GM19043 (cell line): ENCODE measurements at regions not wholly inside any gene's neighbourhood (a gene's known extent, or its start where the extent isn't known, plus 50 kb on each side); places are given as distances from the start of the nearest gene placed in this dataset.
"Not testable (repeated sequence)": the region's sequence is repeated elsewhere in the genome, so short reads cannot be mapped to it uniquely, and the experiment has no call there.

Experiments used
- ATAC-seq: cut with Tn5 transposase; IDR thresholded peaks from one replicate; pipeline ENCODE4 v1.9.1; 2021; ENCODE audit warnings: low read depth; ENCODE audit not compliant: unreplicated experiment

DNA sequence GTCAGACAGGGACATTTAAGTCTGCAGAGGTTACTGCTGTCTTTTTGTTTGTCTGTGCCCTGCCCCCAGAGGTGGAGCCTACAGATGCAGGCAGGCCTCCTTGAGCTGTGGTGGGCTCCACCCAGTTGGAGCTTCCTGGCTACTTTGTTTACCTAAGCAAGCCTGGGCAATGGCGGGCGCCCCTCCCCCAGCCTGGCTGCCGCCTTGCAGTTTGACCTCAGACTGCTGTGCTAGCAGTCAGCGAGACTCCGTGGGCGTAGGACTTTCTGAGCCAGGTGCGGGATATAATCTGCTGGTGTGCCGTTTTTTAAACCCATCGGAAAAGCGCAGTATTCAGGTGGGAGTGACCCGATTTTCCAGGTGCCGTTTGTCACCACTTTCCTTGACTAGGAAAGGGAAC lies 690.4 kb upstream of the CNTN5 start:
- not testable (repeated sequence) for ATAC-seq

DNA sequence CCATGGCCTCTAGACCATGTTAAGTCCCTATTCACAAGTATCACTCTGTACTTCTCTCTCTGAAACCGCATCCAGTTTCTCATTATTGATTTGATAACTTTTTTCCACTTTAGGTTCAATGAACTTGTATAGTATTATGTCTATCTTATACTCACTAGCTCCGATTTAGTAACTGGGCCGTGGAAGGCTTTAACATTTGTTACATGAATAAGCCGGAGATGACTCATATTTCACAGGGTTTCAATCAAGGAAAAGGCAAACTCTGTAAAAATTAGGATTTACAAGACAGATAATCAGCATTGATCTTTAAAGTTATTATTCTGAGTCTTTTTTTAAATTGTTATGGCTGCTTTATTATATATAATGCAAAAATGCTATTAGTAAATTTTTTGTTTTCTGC lies 662.2 kb upstream of the CNTN5 start:
- no peak for ATAC-seq

DNA sequence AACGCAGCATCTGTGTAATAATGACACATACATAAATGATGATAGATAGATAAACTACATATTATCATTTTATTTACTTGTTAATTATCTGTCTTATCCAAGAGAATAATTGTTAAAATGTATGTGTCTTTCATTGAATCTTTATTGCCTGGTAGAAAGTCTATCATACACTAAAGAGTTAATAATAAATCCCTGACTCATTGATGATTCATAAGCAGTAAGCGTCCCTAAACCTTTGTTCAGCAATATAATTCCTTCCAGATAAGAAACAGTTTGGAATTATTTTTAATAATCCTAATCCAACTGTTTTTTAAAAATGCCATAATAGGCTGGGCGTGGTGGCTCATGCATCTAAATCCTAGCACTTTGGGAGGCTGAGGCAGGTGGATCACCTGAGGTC lies 655.6 kb upstream of the CNTN5 start:
- no peak for ATAC-seq

DNA sequence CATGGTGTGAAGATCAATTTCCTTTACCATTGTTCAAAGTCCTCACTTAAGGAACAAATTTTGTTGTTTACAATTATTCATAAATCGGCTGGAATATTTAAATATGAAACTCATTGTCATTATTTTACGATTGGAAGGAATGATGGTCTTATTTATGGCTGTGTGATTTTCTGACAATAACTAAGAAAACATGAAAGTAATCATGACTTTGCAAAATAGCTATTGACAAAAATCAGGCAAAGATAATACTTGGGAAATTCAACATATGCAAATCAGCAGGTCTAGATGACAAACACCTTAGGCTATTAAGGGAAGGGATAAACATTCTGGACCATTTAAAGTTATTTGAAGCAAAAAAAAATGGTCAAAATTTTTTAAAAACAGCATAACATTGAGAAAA lies 654.8 kb upstream of the CNTN5 start:
- ATAC-seq: no peak

DNA sequence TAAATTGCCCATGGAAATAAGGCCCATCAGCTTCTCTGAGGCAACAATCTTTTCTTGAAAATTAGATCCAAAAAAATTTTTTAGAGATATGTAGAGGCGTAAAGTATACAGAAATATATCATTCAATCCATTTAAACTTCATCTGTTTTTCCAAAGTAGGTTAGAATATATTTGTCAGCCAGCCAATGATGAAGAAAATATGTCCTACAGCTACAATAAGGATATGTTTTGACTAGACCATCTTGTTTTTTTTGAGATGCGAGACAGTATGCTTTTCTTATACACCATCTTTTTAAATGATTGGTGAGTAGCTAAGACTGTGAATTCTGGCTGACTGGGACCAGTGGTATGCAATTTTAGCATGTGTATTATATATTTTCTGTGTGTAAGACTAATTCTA lies 630.4 kb upstream of the CNTN5 start:
- ATAC-seq: no peak

DNA sequence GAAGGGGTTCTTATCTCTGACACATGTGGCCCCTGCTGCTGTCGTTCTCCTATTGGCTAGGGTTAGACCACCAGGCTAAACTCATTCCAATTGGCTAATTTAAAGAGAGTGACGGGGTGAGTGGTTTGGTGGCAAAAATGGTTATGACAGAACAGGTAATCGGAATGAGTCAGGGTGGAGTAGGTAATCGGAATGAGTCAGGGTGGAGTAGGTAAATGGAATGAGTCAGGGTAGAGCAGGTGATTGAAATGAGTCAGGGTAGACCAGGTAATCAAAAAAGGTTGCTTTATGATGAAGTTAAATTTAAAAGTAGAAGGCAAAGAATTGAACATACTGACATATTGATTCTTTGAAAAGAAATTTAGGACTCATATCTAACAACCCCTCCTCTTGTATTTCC lies 626.2 kb upstream of the CNTN5 start:
- ATAC-seq: not testable (repeated sequence)

DNA sequence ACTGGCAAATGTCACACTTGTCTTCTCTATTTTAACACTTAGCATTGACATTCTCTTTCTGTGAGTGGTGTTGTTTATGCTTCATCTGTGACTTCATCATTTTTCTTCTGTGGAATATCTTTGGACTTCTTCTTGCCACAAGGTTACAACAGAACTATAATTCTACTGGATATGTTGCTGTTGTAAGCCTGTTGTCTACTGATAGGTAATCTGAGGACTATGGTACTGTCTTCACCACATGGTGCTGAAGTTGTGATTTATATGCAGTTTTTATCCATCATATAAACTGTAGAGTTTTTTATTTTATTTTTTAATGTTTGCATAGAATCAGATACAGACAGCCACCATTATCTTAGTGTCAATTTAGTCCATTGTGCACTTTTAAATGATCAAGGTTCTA lies 622.2 kb upstream of the CNTN5 start:
- ATAC-seq: no peak

DNA sequence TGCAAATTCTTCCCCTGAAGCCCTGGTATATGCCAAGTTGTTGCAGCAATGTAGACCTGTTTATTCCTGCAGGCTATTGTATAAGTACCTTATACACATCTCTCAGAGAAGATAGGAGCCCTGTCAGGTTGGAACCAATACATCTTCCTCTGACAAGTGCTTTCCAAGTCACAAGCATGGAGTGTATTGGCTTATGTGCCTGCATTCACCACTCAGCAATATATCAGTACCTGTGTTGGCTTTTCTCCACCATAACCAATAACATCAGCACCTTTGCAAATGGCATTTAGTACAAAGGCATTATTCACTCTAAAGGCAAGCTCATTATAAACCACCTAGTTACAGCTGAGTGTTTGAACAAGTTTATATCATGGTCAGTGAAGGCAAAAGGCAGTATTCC lies 611.7 kb upstream of the CNTN5 start:
- no peak for ATAC-seq

DNA sequence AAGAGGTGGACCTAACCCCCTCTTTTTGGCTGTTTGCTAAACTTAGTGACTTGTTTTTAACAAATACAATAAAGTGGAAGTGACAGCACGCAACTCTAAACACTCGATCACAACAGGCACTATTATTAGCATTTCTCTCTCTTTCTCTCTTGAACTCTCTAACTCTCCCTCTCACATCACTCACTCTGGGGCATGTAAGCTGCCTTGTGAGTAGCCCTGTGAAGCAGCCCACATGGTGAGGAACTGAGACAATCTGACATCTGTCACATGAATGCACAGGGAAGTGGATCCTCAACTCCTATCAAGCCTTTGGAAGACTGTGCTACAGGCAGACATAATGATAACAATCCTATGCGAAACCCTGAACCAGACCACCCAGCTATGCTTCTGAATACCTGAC lies 609.0 kb upstream of the CNTN5 start:
- no peak for ATAC-seq

DNA sequence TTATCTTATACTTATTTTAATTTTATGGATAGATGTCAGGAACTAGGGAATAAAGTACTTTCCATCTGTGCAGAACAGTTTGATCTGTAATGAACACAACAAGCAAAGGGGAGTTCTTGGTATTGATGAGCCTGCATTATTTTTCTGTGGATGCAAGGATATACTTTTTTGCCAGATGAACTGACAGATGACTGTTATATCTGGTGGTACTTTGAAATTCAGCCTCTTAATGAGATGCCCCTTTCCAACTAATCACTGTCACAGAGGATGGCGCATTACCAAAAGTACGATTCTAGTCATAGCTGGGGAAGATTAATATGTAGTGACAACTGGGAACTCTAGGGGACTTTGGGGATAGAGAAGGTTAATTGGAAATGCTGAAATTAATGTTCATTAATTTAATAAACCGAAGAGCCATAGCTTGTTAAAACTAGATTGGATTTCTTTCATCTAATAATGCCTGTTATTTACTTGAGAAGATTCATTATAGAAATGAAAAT lies 603.4 kb upstream of the CNTN5 start:
- ATAC-seq: no peak

DNA sequence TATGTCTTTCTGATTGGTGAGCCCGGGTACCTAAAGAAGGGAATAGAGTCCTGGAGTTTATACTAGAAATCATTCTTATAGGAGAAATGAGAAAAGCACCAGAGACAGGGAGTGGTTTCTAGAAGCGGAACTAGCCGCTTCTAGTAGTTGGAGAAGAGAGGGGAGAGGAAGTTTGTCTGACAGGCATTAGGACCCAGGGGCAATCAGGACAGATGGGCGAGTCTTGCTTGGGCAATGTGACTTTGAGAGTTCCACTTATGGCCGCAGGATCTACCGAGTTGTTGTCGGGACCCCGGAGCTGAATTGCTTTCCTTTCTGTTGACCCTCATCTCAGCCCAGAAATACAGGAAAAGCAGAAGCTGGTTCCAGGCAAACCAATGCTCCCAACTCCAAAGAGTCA lies 596.8 kb upstream of the CNTN5 start:
- no peak for ATAC-seq

DNA sequence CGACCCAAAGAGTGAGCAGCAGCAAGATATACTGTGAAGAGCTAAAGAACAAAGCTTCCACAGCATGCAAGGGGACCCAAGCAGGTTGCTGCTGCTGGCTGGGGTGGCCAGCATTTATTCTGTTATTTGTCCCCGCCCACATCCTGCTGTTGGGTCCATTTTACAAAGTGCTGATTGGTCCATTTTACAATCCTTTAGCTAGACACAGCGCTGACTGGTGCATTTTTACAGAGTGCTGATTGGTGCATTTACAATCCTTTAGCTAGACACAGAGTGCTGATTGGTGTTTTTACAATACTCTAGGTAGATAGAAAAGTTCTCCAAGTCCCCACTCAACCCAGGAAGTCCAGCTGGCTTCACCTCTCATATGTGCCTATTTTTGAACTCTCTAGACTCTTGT lies 596.0 kb upstream of the CNTN5 start:
- not testable (repeated sequence) for ATAC-seq

DNA sequence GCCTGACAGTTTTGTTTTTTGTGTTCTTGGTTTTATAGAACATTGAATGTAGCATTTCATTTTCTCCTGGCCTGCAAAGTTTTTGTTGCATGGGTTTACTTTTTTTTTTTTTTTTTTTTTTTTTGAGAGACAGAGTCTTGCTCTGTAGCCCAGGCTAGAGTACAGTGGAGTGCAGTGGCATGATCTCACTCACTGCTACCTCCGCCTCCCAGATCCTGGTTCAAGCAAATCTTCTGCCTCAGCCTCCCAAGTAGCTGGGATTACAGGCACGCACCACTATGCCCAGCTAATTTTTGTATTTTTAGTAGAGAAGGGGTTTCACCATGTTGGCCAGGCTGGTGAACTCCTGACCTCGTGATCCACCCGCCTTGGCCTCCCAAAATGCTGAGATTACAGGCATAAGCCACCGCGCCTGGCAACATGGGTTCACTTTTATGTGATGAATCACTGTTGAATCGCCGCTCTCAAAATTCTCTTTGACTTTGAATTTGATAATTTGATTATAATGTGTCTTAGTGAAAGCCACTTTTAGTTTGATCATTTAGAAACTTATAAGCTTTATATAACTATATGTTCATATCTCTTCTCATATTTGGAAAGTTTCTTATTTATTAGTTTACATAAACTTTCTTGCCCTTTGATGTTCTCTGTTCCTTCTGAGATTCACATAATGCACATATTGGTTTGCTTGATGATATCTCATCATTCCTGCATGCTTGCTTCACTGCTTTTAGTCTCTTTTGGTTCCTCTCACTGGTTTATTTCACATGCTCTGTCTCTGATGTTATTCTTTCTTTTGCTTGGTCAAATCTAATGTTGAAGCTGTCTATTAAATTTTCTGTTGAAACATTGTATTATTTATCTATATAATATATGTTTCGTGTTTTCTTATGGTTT lies 589.0 kb upstream of the CNTN5 start:
- ATAC-seq: no peak

DNA sequence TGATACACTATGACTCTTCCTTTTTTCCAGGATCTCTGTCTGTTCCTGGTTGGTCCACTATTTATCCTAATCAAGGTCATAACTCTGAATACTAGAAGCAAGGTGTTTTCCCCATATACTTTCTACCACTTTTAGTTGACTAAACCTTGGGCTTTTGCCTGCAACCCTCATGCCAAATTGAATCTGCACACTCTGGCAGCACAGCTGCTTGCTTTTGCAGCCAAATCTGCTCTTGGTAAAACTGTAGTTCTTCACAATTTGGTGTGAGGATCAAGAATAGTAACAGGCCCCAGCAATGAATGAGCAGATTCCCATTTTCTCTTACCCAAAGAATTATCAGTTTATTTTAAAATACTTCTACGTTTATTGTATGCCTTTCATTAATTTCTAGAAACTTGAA lies 586.5 kb upstream of the CNTN5 start:
- no peak for ATAC-seq

DNA sequence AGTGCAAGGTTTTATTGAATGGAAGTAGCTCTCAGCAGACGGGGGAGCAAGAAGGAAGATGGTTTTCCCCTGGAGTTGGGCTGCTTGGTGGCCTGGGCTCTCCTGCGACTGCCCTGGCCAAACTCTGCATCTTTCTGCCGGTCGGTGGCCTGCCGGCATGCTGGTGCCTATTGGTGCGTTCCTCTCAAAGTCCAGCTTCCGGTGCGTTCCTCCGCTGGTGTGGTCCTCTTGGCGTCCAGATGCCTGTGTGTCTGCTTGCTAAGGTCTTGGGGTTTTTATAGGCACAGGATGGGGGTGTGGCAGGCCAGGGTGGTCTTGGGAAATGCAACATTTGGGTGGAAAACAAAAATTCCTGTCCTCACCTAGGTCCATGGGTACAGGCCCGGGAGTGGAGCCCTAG lies 567.4 kb upstream of the CNTN5 start:
- ATAC-seq: no peak

DNA sequence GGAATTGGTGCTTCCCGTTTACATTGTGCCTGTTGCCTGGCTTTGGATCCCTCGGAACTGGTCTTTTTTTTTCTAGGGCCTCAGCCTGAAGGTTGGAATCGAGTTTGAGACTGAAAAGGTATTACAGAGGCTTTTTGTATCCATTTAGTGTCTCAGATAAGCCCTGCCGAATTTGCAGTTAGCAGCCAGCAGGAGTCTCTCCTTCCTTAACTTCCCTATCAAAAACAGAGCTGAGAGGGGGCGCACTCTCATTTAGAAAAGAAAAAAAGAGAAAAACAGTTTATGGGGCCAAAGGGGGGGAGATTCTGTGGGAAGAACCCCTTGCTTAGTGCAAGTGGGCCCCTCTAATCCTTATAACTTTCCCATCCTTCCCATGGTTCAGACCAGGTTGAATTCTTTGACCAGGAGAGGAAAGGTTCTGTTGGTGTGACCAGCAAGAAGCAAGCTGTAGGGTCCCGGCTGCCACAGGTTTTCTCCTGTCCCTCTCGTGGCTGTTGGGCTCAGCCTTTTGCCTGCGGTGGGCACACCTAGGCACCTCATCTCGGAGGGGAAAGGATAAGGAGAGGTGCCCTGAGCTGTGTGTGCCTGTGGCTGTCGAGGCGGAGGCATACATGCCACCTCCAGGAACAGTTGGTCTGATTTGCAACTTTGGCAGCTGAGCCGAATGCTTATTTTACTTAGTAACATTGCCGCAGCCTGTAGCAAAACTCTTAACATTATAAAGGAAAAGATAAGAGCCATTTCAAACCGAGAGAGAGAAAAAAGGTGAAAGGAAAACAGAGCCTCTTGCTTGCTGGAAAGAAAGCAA lies 565.0 kb upstream of the CNTN5 start:
- ATAC-seq: no peak

DNA sequence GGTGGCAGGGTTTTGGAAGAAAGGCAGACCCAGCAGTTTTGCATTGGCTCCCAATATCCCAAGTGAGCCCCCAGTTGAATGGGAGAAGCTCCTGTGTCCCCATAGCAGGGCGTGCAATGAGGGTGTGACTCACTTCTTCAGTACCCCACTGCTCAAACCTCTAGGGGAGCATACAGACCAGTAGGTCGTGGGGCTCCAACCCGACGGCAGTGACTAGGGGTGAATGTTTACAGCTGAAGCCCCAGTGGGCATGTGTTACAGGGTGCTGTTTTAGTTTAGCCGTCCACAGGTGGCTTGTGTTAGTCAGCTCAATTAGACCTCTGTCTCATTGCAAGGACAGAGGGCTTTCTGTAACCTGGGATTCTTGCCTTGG lies 564.5 kb upstream of the CNTN5 start:
- no peak for ATAC-seq

DNA sequence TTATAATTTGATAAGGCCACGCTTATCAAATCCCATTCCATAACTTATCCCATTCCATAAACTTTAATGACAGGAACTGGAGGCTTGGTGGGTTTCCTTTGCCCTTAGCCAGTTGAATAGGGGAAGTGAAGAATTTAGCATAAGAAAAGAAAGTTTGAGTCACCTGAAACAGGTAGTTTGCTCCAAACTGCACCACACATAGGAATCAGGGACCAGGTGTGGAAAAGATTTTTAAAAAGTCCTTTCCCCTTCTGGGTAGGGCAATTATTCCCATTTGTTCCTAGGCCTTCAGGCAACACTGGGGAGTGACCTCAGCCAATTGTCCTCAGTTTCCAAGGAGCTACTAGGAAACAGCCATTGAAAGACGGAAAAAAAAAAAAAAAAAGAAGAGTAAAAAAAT lies 525.7 kb upstream of the CNTN5 start:
- ATAC-seq: no peak

DNA sequence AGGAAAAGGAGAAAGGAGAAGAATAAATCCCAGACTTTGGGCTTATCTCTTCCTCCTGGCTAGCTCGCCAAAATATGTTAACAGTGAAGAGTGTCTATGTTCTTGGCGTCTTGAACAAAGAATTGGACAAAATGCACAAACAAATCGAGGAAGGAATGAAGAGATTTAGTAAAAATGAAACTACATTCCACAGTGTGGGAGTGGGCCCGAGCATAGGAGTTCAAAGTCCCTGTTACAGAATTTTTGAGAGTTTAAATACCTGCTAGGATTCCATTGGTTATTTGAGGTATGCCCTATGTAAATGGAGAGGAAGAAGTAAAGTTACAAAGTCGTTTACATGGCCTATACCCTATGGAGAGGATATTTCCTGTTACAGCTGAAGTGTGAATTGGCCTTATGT lies 525.1 kb upstream of the CNTN5 start:
- ATAC-seq: no peak

DNA sequence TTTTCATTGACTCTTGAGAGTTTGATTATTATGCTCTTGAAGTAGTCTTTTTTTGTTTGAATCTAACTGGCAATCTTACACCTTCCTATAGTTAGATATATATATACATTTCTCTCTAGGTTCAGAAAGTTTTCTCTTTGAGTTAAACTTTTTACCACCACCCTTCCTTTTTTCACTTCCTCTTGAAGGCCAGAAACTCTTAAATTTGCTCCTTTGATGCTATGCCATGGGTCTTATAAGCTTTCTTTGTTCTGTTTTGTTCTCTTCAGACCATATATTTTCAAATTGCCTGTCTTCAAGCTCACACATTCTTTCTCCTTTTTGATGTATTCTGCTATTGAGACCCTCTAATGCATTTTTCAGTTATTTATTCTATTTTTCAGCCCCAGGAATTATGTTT lies 513.5 kb upstream of the CNTN5 start:
- no peak for ATAC-seq

DNA sequence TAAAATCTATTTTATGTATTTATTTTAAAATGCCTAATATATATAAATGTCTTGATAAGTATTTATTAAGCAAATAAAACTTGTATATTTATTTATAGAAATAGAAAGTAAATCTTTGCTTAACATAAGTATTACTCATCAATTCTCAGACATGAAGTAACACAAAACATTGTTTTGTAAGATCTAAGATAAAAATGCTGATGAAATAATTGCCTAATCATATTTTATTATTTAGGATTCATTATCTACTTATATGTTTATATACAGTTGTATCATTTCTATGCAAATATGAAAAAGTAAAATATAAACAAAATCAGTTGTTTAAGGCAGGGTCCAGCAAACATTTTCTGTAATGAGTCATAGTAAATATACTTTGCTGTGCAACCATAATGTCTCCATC lies 507.8 kb upstream of the CNTN5 start:
- no peak for ATAC-seq

DNA sequence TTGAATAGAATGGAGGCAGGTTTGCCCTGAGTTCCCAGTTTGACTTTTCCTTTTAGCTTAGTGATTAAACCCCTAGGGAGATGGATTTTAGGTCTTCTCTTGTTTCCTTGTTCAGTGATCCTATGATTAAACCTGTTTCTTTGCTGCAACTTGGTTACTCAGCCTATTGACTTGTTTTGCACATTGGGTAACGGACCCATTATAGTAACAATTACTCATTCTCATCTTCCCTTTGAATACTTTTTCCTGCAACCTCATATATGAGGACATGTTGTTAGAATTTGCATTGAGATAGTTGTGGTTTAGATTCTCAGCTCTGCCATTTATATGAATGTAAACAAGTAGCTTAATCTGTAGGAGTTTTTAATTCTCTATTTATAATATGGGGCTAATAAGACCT lies 489.2 kb upstream of the CNTN5 start:
- no peak for ATAC-seq
